PC-3 (cell line): ENCODE measurements at regions not wholly inside any gene's neighbourhood (a gene's known extent, or its start where the extent isn't known, plus 50 kb on each side); places are given as distances from the start of the nearest gene placed in this dataset.

ENCODE experiments used
- ATAC-seq: fragments of 200-7000 bp; cut with Tn5 transposase; 2 replicates; pipeline ENCODE4 v1.9.1; 2020; ENCODE audit warnings: mild to moderate bottlenecking, moderate library complexity
- BruUV-seq: library from RNA; stranded (reverse); fragments of 400-500 nt; replicated peaks from 2 replicates; lab custom pipeline; 2021; lab: Mats Ljungman, UMichigan
- CTCF ChIA-PET: fragments of 300-600 bp; sonication (Branson Sonifier 250); formaldehyde crosslinking; loops from one replicate; lab custom pipeline; 2022; ENCODE audit warnings: antibody characterized with exemption; lab: Charles Lee
- POLR2A ChIA-PET: fragments of 300-600 bp; sonication (Branson Sonifier 250); formaldehyde crosslinking; loops from one replicate; lab custom pipeline; 2022; ENCODE audit warnings: antibody characterized with exemption; ENCODE audit not compliant: unreplicated experiment; lab: Charles Lee
- DNase-seq: peaks from one replicate; pipeline ENCODE4 v3.0.0-alpha.2; 2015
- H2AFZ ChIP-seq: fragments of 300-600 bp; sonication (generic); 2 replicates; pipeline ENCODE4 v1.6.0; 2016; ENCODE audit warnings: antibody characterized with exemption, low read length
- H3F3A ChIP-seq: fragments of 300-600 bp; sonication (generic); one replicate; pipeline ENCODE4 v1.6.0; 2017; ENCODE audit warnings: antibody characterized with exemption, low read length, control low read depth, mild to moderate bottlenecking; ENCODE audit not compliant: unreplicated experiment
- H3K27ac ChIP-seq: fragments of 300-600 bp; sonication (generic); 2 replicates; pipeline ENCODE4 v1.5.1; 2016; ENCODE audit warnings: mild to moderate bottlenecking, low read length
- H3K27me3 ChIP-seq: fragments of 300-600 bp; sonication (generic); 2 replicates; pipeline ENCODE4 v1.6.1; 2016; ENCODE audit warnings: low read length, mixed read lengths
- H3K36me3 ChIP-seq: fragments of 300-600 bp; sonication (generic); 2 replicates; pipeline ENCODE4 v1.6.1; 2016; ENCODE audit warnings: low read depth, mixed run types, low read length, mixed read lengths
- H3K4me1 ChIP-seq: fragments of 300-600 bp; sonication (generic); 2 replicates; pipeline ENCODE4 v1.5.1; 2016; ENCODE audit warnings: low read length; ENCODE audit not compliant: insufficient read depth
- H3K4me2 ChIP-seq: fragments of 300-600 bp; sonication (generic); 2 replicates; pipeline ENCODE4 v1.6.0; 2016; ENCODE audit warnings: low read length
- H3K4me3 ChIP-seq: fragments of 300-600 bp; sonication (generic); 2 replicates; pipeline ENCODE4 v1.5.1; 2016; ENCODE audit warnings: mild to moderate bottlenecking, low read length, mixed read lengths
- H3K79me2 ChIP-seq: fragments of 300-600 bp; sonication (generic); 2 replicates; pipeline ENCODE4 v1.6.1; 2017; ENCODE audit warnings: low read length, mixed read lengths
- H3K9ac ChIP-seq: fragments of 300-600 bp; sonication (generic); 2 replicates; pipeline ENCODE4 v1.6.0; 2016; ENCODE audit warnings: mild to moderate bottlenecking, low read length
- H3K9me2 ChIP-seq: fragments of 300-600 bp; sonication (generic); replicated peaks from 2 replicates; pipeline ENCODE4 v1.6.1; 2016; ENCODE audit warnings: mixed run types, low read length, mixed read lengths
- H3K9me3 ChIP-seq: fragments of 300-600 bp; sonication (generic); 2 replicates; pipeline ENCODE4 v1.6.1; 2016; ENCODE audit warnings: low read length, mixed read lengths
- H4K20me1 ChIP-seq: fragments of 300-600 bp; sonication (generic); 2 replicates; pipeline ENCODE4 v1.6.1; 2016; ENCODE audit warnings: low read length, mixed read lengths
- EZH2 ChIP-seq: fragments of 300-600 bp; sonication (generic); IDR thresholded peaks from one replicate; pipeline ENCODE4 v1.6.1; 2017; ENCODE audit warnings: antibody characterized with exemption, mild to moderate bottlenecking, low read length; ENCODE audit not compliant: unreplicated experiment
- EZH2phosphoT487 ChIP-seq: fragments of 300-600 bp; sonication (generic); IDR thresholded peaks from 2 replicates; pipeline ENCODE4 v1.6.1; 2018; ENCODE audit warnings: mild to moderate bottlenecking, antibody characterized with exemption, low read length, borderline replicate concordance
- intact Hi-C: fragments of 100-400 bp; cut with micrococcal nuclease; formaldehyde crosslinking; loops from 2 replicates; pipeline ENCODE4 v1.9.0; 2023
- TF ChIP-seq, protein P1 (sequence below): fragments of 300-600 bp; sonication (generic); conservative IDR thresholded peaks from 2 replicates; pipeline ENCODE4 v1.5.1; 2017; ENCODE audit warnings: antibody characterized with exemption, low read depth, mild to moderate bottlenecking, low read length

DNA sequence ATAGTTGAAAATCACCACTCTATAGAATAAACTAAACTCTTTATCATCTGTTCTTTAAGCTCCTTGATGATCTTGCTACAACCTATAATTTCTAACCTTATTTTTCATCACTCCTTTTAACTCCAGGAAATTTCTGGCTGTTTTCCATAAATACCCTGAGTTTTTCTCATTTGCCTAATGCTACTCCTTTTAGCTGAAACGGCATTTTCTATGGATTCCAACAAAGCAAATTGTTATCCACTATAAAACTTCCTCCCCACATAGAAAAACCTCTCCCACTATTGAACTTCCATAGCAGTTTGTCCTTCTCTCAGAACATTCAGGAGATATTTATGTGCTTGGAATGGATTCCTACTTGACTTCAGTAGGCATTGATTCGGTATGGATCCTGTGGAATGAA is 122.8 kb downstream of the SLC41A2 start:
- Histone ChIP-seq H3K9me2 (no peaks in the 10 kb centered on the region), H4K20me1 (no peaks in the 10 kb centered on the region), H3K36me3 (no peaks in the 10 kb centered on the region), H3K79me2 (no peaks in the 10 kb centered on the region), H3F3A (no peaks in the 10 kb centered on the region), H2AFZ (no peak overlapping the region), H3K9me3 (no peaks in the 10 kb centered on the region), H3K4me1 (no peaks in the 10 kb centered on the region), H3K4me2 (no peak overlapping the region), H3K27me3 (no peaks in the 10 kb centered on the region), H3K27ac (no peak overlapping the region), H3K9ac (no peak overlapping the region), H3K4me3 (no peak overlapping the region)
- BruUV-seq = no TSS peak
- CTCF ChIA-PET = no interaction called here
- intact Hi-C loops = no loop called here
- ATAC-seq = no peak
- TF ChIP-seq, protein P1, sequence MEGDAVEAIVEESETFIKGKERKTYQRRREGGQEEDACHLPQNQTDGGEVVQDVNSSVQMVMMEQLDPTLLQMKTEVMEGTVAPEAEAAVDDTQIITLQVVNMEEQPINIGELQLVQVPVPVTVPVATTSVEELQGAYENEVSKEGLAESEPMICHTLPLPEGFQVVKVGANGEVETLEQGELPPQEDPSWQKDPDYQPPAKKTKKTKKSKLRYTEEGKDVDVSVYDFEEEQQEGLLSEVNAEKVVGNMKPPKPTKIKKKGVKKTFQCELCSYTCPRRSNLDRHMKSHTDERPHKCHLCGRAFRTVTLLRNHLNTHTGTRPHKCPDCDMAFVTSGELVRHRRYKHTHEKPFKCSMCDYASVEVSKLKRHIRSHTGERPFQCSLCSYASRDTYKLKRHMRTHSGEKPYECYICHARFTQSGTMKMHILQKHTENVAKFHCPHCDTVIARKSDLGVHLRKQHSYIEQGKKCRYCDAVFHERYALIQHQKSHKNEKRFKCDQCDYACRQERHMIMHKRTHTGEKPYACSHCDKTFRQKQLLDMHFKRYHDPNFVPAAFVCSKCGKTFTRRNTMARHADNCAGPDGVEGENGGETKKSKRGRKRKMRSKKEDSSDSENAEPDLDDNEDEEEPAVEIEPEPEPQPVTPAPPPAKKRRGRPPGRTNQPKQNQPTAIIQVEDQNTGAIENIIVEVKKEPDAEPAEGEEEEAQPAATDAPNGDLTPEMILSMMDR = no peak
- TF ChIP-seq EZH2 (no peak), EZH2phosphoT487 (no peak)
- no peak for DNase-seq
- POLR2A ChIA-PET = no interaction called here

DNA sequence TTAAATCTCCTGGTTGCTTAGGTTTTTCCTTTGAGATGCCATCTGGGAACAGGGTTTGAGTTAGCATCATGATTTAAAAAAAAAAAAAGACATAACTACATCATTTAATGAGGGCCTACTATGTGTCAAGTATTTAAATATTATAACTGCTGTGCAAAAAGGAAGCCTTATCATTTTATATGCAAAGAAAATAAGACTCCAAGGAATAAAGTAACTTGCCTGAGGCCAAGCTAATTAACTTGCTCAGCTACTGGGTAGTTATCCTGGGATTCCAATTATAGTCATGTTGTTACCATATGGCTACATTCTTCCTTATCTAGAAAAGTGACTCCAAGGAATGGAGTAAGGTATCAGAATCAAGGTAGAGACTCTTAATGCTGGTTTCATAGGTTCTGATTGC is 123.5 kb downstream of the SLC41A2 start:
- CTCF ChIA-PET = no interaction called here
- H3K9me3 ChIP-seq = no peaks in the 10 kb centered on the region
- no peaks in the 10 kb centered on the region for H4K20me1 ChIP-seq
- no peaks in the 10 kb centered on the region for H3K4me1 ChIP-seq
- no TSS peak for BruUV-seq
- H2AFZ ChIP-seq = no peak overlapping the region
- intact Hi-C loops = no loop called here
- POLR2A ChIA-PET = no interaction called here
- H3K36me3 ChIP-seq = no peaks in the 10 kb centered on the region
- H3F3A ChIP-seq = no peaks in the 10 kb centered on the region
- no peaks in the 10 kb centered on the region for H3K27me3 ChIP-seq
- no peaks in the 10 kb centered on the region for H3K9me2 ChIP-seq
- ATAC-seq = no peak
- DNase-seq = no peak
- no peak overlapping the region for H3K4me2 ChIP-seq
- no peak overlapping the region for H3K27ac ChIP-seq
- no peak overlapping the region for H3K4me3 ChIP-seq
- no peaks in the 10 kb centered on the region for H3K79me2 ChIP-seq
- H3K9ac ChIP-seq = no peak overlapping the region
- TF ChIP-seq EZH2phosphoT487 (no peak), EZH2 (no peak)
- TF ChIP-seq, protein P1 = no peak

DNA sequence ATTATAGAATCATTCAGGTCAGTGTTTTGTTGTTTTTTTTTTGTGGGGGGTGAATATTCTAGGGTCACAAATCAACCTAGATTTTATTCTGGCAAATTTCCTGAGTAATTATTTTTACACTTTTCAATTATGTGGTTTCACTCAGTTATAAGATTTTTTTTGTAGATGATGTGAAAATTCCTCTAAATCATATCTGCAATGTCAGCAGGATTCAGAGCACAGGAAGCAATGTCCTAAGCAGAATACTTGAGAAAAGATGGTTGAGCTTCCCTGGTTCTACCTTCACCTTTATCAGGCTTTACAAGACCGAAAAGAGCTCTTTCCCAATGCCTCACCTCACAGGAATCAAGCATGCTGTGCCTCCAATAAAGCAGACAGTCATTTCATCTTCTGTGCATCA is 124.3 kb downstream of the SLC41A2 start:
- TF ChIP-seq EZH2 = no peak
- TF ChIP-seq, protein P1 = no peak
- TF ChIP-seq EZH2phosphoT487 = no peak
- CTCF ChIA-PET = interaction anchor here (0.5 kb wide), 1 partner anchor 458 kb away, joined by 4 read pairs; no protein-coding TSS in a partner anchor

More for the DNA sequence above, 124.3 kb downstream of the SLC41A2 start:
- no peak overlapping the region for H3K9ac ChIP-seq
- H3K27ac ChIP-seq = no peak overlapping the region
- ATAC-seq (no peak), DNase-seq (no peak)
- intact Hi-C loops = no loop called here
- H3K9me3 ChIP-seq = no peaks in the 10 kb centered on the region
- POLR2A ChIA-PET = no interaction called here
- H3K36me3 ChIP-seq = no peaks in the 10 kb centered on the region
- H3F3A ChIP-seq = no peaks in the 10 kb centered on the region
- no peaks in the 10 kb centered on the region for H3K9me2 ChIP-seq
- H3K4me3 ChIP-seq = no peak overlapping the region
- BruUV-seq = no TSS peak
- no peaks in the 10 kb centered on the region for H3K4me1 ChIP-seq
- no peak overlapping the region for H2AFZ ChIP-seq
- H3K27me3 ChIP-seq = no peaks in the 10 kb centered on the region
- no peaks in the 10 kb centered on the region for H4K20me1 ChIP-seq
- no peaks in the 10 kb centered on the region for H3K79me2 ChIP-seq
- no peak overlapping the region for H3K4me2 ChIP-seq
